K562 (cell line): ENCODE measurements at regions not wholly inside any gene's neighbourhood (a gene's known extent, or its start where the extent isn't known, plus 50 kb on each side); places are given as distances from the start of the nearest gene placed in this dataset.

ENCODE experiments used
- ATAC-seq: fragments of 200-7000 bp; cut with Tn5 transposase; 3 replicates; pipeline ENCODE4 v1.9.1; 2020; ENCODE audit warnings: moderate library complexity
- BruUV-seq: library from RNA; stranded (reverse); fragments of 400-500 nt; replicated peaks from 2 replicates; lab custom pipeline; 2021; lab: Mats Ljungman, UMichigan
- CTCF ChIA-PET: fragments of 300-600 bp; formaldehyde crosslinking; extraction: SDS; loops from one replicate; lab custom pipeline; 2021; ENCODE audit warnings: low intra/inter-chr PET ratio; lab: Yijun Ruan, JAX
- POLR2A ChIA-PET: fragments of 300-600, 350-650 bp; sonication (Branson Sonifier 250); formaldehyde crosslinking; extraction: SDS; loops from one replicate; lab custom pipeline; 2021; ENCODE audit warnings: antibody characterized with exemption, inconsistent platforms; lab: Yijun Ruan, JAX
- DNase-seq, 4 experiments: peaks; one replicate each; pipeline versions ENCODE4 v3.0.0 to v3.0.0-alpha.2; 2011 to 2018; ENCODE audit warnings: low spot score in 3 of 4, mixed read lengths in 3 of 4; ENCODE audit errors: extremely low read depth in 1 of 4
- FAIRE-seq: peaks from 2 replicates; lab custom pipeline; 2011; peaks lifted over from hg19 to GRCh38; lab: Jason Lieb, UNC
- H2AFZ ChIP-seq: 2 replicates; pipeline ENCODE4 v1.6.0; 2011; ENCODE audit warnings: low read depth, low read length, control low read depth, inconsistent platforms
- H3K27ac ChIP-seq: fragments of 200-600 bp; 3 replicates; pipeline ENCODE4 v1.8.0; 2011; ENCODE audit warnings: low read depth, mild to moderate bottlenecking, control low read depth, inconsistent platforms, low read length, moderate library complexity, mixed read lengths; ENCODE audit errors: extremely low read depth
- H3K27me3 ChIP-seq, 2 experiments: fragments of 300-600 bp in 1 of 2; 2 replicates in 1 of 2; 3 replicates in 1 of 2; pipeline versions ENCODE4 v1.6.0 to v1.8.0; 2011; ENCODE audit warnings: inconsistent platforms in 2 of 2, low read length in 2 of 2, mild to moderate bottlenecking in 1 of 2, mixed read lengths in 1 of 2, moderate library complexity in 1 of 2; ENCODE audit not compliant: control insufficient read depth in 2 of 2, insufficient read depth in 2 of 2
- H3K36me3 ChIP-seq: fragments of 300-600 bp; 3 replicates; pipeline ENCODE4 v1.8.0; 2011; ENCODE audit warnings: mild to moderate bottlenecking, low read length, inconsistent platforms; ENCODE audit not compliant: control insufficient read depth, insufficient read depth
- H3K4me1 ChIP-seq, 2 experiments: fragments of 200-600 bp in 1 of 2; replicated peaks in 1 of 2; 2 replicates in 1 of 2; 3 replicates in 1 of 2; pipeline versions ENCODE4 v1.5.1 to v1.8.0; 2011; ENCODE audit warnings: inconsistent platforms in 2 of 2, low read length in 2 of 2, mild to moderate bottlenecking in 1 of 2, mixed read lengths in 1 of 2, moderate library complexity in 1 of 2; ENCODE audit not compliant: control insufficient read depth in 2 of 2, insufficient read depth in 2 of 2
- H3K4me2 ChIP-seq: 2 replicates; pipeline ENCODE4 v1.6.1; 2011; ENCODE audit warnings: low read length, control low read depth, inconsistent platforms, mixed read lengths; ENCODE audit not compliant: insufficient read depth
- H3K4me3 ChIP-seq: fragments of 200-600 bp; sonication (generic), shearing (Covaris generic); 2 replicates; pipeline ENCODE4 v1.5.1; 2016; ENCODE audit warnings: control low read depth, inconsistent platforms
- H3K79me2 ChIP-seq: fragments of 200-600 bp; 3 replicates; pipeline ENCODE4 v1.8.0; 2011; ENCODE audit warnings: low read length, inconsistent platforms; ENCODE audit not compliant: control insufficient read depth, insufficient read depth
- H3K9ac ChIP-seq, 2 experiments: 2 replicates each; pipeline versions ENCODE4 v1.6.0 to v1.6.1; 2011; ENCODE audit warnings: low read depth in 2 of 2, low read length in 2 of 2, control low read depth in 1 of 2, inconsistent platforms in 1 of 2, mild to moderate bottlenecking in 1 of 2, mixed read lengths in 1 of 2; ENCODE audit not compliant: insufficient read depth in 1 of 2
- H3K9me1 ChIP-seq: one replicate; pipeline ENCODE4 v1.6.0; 2011; ENCODE audit warnings: inconsistent platforms, mild to moderate bottlenecking, low read length, moderate library complexity; ENCODE audit not compliant: control insufficient read depth, insufficient read depth
- H3K9me3 ChIP-seq: replicated peaks from 2 replicates; pipeline ENCODE4 v1.5.1; 2011; ENCODE audit warnings: low read depth, low read length, inconsistent platforms; ENCODE audit not compliant: control insufficient read depth, insufficient read depth
- H4K20me1 ChIP-seq: replicated peaks from 2 replicates; pipeline ENCODE4 v1.6.1; 2011; ENCODE audit warnings: low read length, inconsistent platforms, mixed read lengths; ENCODE audit not compliant: control insufficient read depth, insufficient read depth
- CBFA2T2 ChIP-seq: fragments of 450-650 bp; conservative IDR thresholded peaks from 2 replicates; pipeline ENCODE4 v1.6.1; 2017; ENCODE audit warnings: mild to moderate bottlenecking
- COPS2 ChIP-seq: fragments of 450-650 bp; conservative IDR thresholded peaks from 2 replicates; pipeline ENCODE4 v1.6.1; 2016; ENCODE audit warnings: mild to moderate bottlenecking, moderate library complexity
- EP400 ChIP-seq: fragments of 450-650 bp; IDR thresholded peaks from 2 replicates; pipeline ENCODE4 v1.6.1; 2017; ENCODE audit warnings: antibody characterized with exemption, mild to moderate bottlenecking, moderate library complexity
- ESRRA ChIP-seq: fragments of 450-650 bp; IDR thresholded peaks from 2 replicates; pipeline ENCODE4 v1.6.1; 2014; ENCODE audit warnings: low read depth, mild to moderate bottlenecking, moderate library complexity, borderline replicate concordance
- FUS ChIP-seq: fragments of 200-400 bp; formaldehyde crosslinking; optimal IDR thresholded peaks from 2 replicates; pipeline ENCODE3; 2017; ENCODE audit warnings: low read depth, low read length
- GABPB2 ChIP-seq: fragments of 250-450 bp; sonication (Bioruptor Pico); conservative IDR thresholded peaks from 2 replicates; pipeline ENCODE4 v1.5.1; 2021; ENCODE audit warnings: mild to moderate bottlenecking
- HDGF ChIP-seq: fragments of 450-650 bp; IDR thresholded peaks from 2 replicates; pipeline ENCODE4 v1.6.1; 2016
- ILK ChIP-seq: fragments of 450-650 bp; IDR thresholded peaks from 2 replicates; pipeline ENCODE4 v1.6.1; 2016; ENCODE audit warnings: missing genetic modification characterization, low read depth, mild to moderate bottlenecking, missing compliant biosample characterization, moderate library complexity, borderline replicate concordance
- KDM5B ChIP-seq: fragments of 200-600 bp; sonication (generic); IDR thresholded peaks from 2 replicates; pipeline ENCODE4 v1.6.1; 2012; ENCODE audit warnings: low read depth, mild to moderate bottlenecking, moderate library complexity, low read length, control low read depth, inconsistent platforms; ENCODE audit not compliant: insufficient replicate concordance
- POLR2AphosphoS5 ChIP-seq: IDR thresholded peaks from 2 replicates; pipeline ENCODE4 v1.6.1; 2011; ENCODE audit warnings: mild to moderate bottlenecking, low read depth, low read length, moderate library complexity; ENCODE audit not compliant: control insufficient read depth, insufficient read depth
- SOX6 ChIP-seq: fragments of 450-650 bp; IDR thresholded peaks from 2 replicates; pipeline ENCODE4 v1.6.1; 2014; ENCODE audit warnings: mild to moderate bottlenecking
- TRIM24 ChIP-seq, 2 experiments: fragments of 450-650 bp; IDR thresholded peaks; 2 replicates each; pipeline ENCODE4 v1.6.1; 2016
- U2AF1 ChIP-seq: fragments of 200-400 bp; formaldehyde crosslinking; optimal IDR thresholded peaks from 2 replicates; pipeline ENCODE3; 2017; ENCODE audit warnings: mild to moderate bottlenecking, low read depth, low read length, moderate library complexity
- ZNF212 ChIP-seq: fragments of 450-650 bp; formaldehyde crosslinking; IDR thresholded peaks from 2 replicates; pipeline ENCODE4 v1.4.0; 2020; ENCODE audit warnings: mild to moderate bottlenecking
- ZNF282 ChIP-seq: sonication (generic); formaldehyde crosslinking; IDR thresholded peaks from 2 replicates; pipeline ENCODE4 v1.8.1; 2023; ENCODE audit warnings: missing genetic modification reagents
- ZNF444 ChIP-seq: fragments of 250-450 bp; sonication (Bioruptor Pico); IDR thresholded peaks from 2 replicates; pipeline ENCODE4 v1.4.0; 2020; ENCODE audit warnings: mild to moderate bottlenecking, moderate library complexity
- ZZZ3 ChIP-seq: fragments of 450-650 bp; IDR thresholded peaks from 2 replicates; pipeline ENCODE4 v1.6.1; 2016; ENCODE audit warnings: antibody characterized with exemption, mild to moderate bottlenecking, moderate library complexity
- WGBS: fragments of 100-300 bp; shearing (Covaris generic); methylation state at CpG from one replicate; pipeline ENCODE4 v1.1.6; 2016; ENCODE audit warnings: low coverage, mixed read lengths; ENCODE audit not compliant: insufficient coverage; ENCODE audit errors: missing lambda C conversion rate; 5-methylcytosine and 5-hydroxymethylcytosine counted together
- in situ Hi-C: fragments of 300-500 bp; cut with MboI; formaldehyde crosslinking; loops from 4 replicates; pipeline ENCODE4 v1.15.0; 2018; ENCODE audit warnings: inconsistent platforms, mixed read lengths
- intact Hi-C: fragments of 100-400 bp; cut with micrococcal nuclease; formaldehyde crosslinking; loops from 2 replicates; pipeline ENCODE4 v1.14.2; 2022
- TF ChIP-seq, protein P1 (sequence below): fragments of 250-450 bp; sonication (Bioruptor Pico); IDR thresholded peaks from 2 replicates; pipeline ENCODE4 v1.8.0; 2022; ENCODE audit warnings: inconsistent platforms
- TF ChIP-seq, protein P2 (sequence below): fragments of 450-650 bp; formaldehyde crosslinking; IDR thresholded peaks from 2 replicates; pipeline ENCODE4 v1.4.0; 2020; ENCODE audit warnings: mild to moderate bottlenecking
- TF ChIP-seq, protein P3 (sequence below): fragments of 250-450 bp; sonication (Bioruptor Pico); IDR thresholded peaks from 2 replicates; pipeline ENCODE4 v1.5.0; 2021; ENCODE audit warnings: mild to moderate bottlenecking, moderate library complexity

DNA sequence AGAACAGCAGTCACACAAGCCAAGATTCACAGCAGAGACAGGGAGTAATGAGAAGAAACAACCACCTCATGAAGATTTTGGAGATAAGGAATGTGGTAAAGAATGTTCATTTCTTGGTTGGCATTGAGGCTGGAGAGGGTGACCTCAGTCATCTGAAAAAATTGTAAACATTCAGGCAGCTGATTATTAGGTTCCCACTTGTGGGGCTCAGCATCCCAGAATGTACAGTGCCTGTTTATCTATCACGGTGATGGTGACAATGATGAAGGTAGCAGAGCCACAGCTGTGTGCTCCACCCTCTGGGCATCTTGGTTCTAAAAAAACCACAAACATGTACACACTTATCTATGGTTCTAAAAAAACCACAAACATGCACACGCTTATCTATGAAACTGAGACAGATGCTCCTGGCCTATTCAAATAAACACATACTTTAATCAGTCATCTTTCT lies 143.9 kb upstream of the MOCS2 start:
- Histone ChIP-seq H3K36me3 (no peaks in the 10 kb centered on the region), H3K9me3 (no peaks in the 10 kb centered on the region), H3K4me1 (no peaks in the 10 kb centered on the region), H4K20me1 (no peaks in the 10 kb centered on the region), H3K79me2 (no peaks in the 10 kb centered on the region), H3K27ac (no peak overlapping the region), H3K27me3 (peaks cover 0 to 6% of the 10 kb centered on the region in 2 experiments; a peak in 1 of 5 replicates), H3K4me2 (no peak overlapping the region), H3K9ac (no peak overlapping the region), H2AFZ (no peak overlapping the region), H3K4me3 (no peak overlapping the region), H3K9me1 (no peaks in the 10 kb centered on the region)
- in situ Hi-C loops: no loop called here
- intact Hi-C loops: no loop called here
- DNase-seq (peak in 1 of 4 experiments; percentile 15), ATAC-seq (no peak), FAIRE-seq (peak; percentile 65)
- ChIA-PET CTCF (no interaction called here), POLR2A (no interaction called here)
- no TSS peak for BruUV-seq
- WGBS: 0% methylated on average over 2 of the region's 2 CpGs
- TF ChIP-seq ILK (no peak), U2AF1 (no peak), ZNF212 (CRISPR knock-in tag) (no peak), POLR2AphosphoS5 (peak; percentile 31; the same call in 1 of the 2 replicates), FUS (no peak), HDGF (no peak), EP400 (no peak), TRIM24 (IDR thresholded peaks at IDR 0.05) (no peak), COPS2 (no peak), CBFA2T2 (peak; percentile 58), SOX6 (peak; percentile 45; the same call in 1 of the 2 replicates), KDM5B (no peak), ZNF282 (no peak), ZZZ3 (no peak), ESRRA (peak; percentile 75; the same call in 1 of the 2 replicates), GABPB2 (CRISPR knock-in tag) (no peak), ZNF444 (no peak)
- TF ChIP-seq, protein P1, sequence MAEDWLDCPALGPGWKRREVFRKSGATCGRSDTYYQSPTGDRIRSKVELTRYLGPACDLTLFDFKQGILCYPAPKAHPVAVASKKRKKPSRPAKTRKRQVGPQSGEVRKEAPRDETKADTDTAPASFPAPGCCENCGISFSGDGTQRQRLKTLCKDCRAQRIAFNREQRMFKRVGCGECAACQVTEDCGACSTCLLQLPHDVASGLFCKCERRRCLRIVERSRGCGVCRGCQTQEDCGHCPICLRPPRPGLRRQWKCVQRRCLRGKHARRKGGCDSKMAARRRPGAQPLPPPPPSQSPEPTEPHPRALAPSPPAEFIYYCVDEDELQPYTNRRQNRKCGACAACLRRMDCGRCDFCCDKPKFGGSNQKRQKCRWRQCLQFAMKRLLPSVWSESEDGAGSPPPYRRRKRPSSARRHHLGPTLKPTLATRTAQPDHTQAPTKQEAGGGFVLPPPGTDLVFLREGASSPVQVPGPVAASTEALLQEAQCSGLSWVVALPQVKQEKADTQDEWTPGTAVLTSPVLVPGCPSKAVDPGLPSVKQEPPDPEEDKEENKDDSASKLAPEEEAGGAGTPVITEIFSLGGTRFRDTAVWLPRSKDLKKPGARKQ (CRISPR knock-in tag): no peak
- TF ChIP-seq, protein P2, sequence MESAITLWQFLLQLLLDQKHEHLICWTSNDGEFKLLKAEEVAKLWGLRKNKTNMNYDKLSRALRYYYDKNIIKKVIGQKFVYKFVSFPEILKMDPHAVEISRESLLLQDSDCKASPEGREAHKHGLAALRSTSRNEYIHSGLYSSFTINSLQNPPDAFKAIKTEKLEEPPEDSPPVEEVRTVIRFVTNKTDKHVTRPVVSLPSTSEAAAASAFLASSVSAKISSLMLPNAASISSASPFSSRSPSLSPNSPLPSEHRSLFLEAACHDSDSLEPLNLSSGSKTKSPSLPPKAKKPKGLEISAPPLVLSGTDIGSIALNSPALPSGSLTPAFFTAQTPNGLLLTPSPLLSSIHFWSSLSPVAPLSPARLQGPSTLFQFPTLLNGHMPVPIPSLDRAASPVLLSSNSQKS (CRISPR knock-in tag): no peak
- TF ChIP-seq, protein P3, sequence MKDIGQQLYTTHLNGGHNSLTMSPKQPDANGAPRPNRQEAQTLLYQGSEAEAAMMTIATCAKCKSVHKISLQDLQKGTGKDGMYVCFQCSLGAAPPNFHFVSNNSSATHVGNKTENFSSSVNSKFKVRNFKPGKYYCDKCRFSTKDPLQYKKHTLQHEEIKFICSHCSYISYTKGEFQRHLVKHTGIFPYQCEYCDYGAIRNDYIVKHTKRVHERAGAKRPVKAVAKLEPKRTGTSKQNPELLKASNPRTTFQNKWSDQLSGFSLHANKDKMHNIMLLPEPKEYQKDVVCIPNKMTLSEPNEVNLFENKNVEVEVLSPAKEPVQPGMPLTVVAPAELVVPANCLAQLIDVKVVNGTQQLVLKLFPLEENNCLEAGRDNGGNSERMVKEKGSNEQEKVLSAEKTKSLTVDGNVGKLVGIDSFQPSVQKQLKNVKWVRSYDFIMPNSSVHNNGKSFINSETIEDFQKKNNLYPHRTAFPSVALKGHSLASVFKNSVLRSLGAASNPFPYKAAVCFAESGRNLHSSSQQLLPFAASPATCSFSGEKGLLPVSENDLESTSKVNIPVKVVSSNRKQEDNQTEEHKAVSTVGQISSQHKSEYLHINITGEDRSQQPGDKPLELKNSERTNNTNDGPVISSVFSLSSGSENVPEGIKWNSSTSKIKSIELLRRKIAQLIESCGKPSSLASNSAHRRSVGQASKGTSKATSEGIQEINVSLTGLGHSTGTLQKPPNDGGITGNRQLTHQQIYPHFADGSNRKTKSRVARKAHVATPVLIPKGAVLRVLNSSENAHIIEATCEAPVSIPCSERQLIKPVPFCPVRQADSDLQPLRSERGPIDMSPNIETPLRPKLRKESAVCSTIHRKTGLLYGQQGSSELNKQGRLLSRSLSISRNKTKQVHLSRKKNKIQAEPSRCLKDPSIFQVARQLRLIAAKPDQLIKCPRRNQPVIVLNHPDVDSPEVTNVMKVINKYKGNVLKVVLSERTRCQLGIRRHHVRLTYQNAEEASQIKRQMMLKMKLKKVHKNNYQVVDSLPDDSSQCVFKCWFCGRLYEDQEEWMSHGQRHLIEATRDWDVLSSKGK (CRISPR knock-in tag): no peak
